HT-29 (cell line): ENCODE measurements at regions not wholly inside any gene's neighbourhood (a gene's known extent, or its start where the extent isn't known, plus 50 kb on each side); places are given as distances from the start of the nearest gene placed in this dataset.
"Not testable (repeated sequence)": the region's sequence is repeated elsewhere in the genome, so short reads cannot be mapped to it uniquely, and the experiment has no call there.

Experiments
- DNase-seq: peaks from one replicate; pipeline ENCODE4 v3.0.0-alpha.2; 2015; ENCODE audit warnings: low spot score

DNA sequence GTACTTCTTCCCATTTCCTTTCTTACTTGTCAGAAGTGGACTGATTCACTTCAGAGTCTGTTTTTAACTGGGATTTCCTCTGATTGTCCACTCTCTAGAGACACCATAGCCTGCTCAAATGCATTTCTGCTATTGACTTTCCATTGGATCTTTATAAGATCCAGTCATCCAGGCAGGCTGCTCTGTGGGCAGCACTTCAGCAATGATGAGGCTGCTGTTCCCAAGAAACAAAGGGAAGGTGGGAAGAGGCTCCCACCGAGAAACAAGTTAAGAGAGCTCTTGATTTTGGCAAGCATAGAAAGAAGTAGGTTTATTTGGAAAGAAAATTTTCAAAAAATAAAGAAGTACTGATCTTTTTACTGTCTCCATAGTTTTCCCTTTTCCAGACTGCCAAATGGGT, 125.8 kb upstream of the STARD13 start:
- DNase-seq = no peak

DNA sequence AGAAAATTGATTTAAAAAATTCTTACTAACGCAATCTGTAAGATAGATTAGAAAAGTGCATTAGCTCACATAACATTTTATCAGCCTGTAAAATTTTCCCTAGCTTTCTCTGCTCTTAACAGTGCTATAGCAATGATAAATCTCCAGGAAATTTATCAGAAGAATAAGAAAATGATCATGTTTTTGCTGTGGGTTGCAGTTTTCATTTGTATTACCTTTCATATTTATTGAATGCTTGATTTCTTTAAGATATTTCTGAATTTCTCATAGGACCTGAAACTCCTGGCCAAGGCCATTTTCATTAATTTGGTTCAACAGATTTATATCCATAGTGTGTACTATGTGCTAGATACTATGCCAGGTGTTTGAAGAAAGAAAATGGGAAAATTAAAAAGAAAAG, 130.3 kb upstream of the STARD13 start:
- no peak for DNase-seq

DNA sequence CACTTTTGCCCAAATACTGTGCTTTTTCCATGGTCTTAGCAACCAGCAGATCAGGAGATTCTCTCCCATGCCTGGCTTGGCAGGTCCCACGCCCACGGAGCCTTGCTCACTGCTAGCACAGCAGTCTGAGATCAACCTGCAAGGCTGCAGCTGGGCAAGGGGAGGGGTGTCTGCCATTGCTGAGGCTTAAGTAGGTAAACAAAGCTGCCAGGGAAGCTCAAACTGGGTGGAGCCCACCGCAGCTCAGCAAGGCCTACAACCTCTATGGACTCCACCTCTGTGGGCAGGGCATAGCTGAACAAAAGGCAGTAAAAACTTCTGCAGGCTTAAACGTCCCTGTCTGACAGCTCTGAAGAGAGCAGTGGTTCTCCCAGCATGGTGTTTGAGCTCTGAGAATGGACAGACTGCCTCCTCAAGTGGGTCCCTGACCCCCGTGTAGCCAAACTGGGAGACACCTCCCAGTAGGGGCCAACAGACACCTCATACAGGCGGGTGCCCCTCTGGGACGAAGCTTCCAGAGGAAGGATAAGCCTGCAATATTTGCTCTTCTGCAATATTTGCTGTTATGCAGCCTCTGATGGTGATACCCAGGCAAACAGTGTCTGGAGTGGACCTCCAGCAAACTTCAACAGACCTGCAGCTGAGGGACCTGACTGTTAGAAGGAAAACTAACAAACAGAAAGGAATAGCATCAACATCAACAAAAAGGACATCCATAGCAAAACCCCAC, 132.8 kb upstream of the STARD13 start:
- DNase-seq = peak; percentile 18

DNA sequence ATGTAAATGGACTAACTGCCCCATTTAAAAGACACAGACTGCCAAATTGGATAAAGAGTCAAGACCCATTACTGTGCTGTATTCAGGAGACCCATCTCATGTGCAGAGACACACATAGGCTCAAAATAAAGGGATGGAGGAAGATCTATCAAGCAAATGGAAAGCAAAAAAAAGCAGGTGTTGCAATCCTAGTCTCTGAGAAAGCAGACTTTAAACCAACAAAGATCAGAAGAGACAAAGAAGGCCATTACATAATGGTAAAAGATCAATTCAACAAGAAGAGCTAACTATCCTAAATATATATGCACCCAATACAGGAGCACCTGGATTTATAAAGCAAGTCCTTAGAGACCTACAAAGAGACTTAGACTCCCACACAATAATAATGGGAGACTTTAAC, 134.6 kb upstream of the STARD13 start:
- not testable (repeated sequence) for DNase-seq

DNA sequence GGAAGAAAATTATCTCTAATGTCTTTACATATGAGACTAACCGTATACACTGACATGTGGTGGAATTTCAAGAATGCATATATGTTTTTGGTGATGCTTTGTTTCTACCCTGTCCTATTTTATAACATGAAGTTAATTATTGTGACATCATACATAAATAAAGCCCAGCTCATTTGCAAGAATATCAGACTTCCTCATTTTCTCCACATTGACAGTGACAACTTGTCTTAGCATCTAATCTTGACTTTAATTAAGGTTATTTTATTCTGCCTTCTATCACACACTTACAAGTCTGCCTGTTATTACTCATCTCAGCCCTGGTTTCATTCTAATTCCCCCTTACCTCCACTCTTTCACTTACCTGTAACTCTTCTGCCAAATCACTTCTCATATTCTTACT, 140.6 kb upstream of the STARD13 start:
- no peak for DNase-seq

DNA sequence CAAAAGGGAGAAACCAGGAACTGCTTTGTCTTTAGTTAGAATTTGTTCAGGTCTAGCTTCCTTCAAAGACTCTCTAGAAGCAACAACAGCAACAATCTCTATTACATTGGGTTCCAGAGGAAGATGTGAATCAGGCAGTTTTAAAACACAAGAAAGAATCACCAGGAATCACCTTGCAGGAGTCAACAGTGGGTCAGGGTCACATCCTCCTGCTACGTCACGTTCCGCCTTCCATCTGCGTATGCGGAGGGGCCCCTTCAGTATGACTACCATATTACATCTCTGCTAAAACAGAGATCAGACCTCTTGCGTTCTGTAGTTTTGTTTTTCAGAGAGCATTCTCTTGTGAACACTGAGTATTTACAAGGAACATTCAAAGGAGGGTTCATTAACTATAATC, 147.8 kb upstream of the STARD13 start:
- DNase-seq = no peak

DNA sequence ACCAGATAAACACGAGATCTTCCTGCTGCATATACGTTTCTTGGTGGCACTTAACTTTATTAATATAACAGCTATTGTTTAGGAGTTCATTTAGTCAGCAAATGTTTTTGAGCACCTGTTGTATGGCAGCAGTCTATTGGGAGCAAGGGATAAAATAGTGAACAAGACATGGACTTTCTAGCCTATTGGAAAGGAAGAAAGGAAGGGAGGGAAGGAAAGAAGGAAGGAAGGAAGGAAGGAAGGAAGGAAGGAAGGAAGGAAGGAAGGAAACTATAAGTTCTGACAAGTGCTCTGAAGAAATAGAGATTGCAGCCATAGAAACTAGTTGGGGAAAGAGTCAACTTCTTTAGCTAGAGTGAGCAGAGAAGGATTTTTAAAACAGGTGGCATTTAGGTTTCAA, 149.1 kb upstream of the STARD13 start:
- DNase-seq = no peak

DNA sequence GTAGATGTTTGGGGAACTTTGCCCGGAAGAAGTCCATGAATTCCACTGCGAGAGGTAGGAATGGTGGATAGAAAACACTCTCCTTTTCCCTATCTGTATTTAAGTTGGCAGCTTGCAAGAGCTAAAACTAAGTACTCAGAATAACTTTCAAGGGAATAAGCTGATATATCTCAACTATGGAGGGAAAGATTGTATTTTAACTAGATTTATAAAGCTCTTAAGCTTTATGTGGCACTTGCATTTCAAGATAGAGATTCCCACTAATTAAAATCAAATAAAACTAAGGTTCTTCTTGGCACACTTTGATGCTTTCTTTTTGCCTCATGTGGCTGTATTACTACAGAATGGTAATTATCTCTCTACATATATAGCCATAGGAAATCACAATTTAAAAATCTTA, 149.7 kb upstream of the STARD13 start:
- no peak for DNase-seq

DNA sequence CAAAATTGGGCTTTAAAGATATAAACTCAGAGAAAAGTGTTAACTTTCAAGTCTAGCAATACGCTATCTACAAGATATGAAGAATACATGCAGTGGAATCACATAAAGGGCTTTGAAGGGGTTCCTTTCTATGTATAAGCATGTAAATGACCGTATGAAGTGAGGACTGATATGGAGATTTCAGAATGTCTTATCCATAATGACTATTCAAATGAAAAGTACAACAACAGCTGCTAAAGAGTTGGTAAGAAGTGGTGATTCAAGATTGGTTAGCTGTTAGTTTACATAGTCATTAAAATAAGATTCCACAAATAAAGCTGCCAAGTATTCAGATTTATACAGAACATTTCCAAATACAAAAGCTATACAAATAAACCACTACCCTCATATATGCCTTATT, 153.4 kb upstream of the STARD13 start:
- DNase-seq = no peak

DNA sequence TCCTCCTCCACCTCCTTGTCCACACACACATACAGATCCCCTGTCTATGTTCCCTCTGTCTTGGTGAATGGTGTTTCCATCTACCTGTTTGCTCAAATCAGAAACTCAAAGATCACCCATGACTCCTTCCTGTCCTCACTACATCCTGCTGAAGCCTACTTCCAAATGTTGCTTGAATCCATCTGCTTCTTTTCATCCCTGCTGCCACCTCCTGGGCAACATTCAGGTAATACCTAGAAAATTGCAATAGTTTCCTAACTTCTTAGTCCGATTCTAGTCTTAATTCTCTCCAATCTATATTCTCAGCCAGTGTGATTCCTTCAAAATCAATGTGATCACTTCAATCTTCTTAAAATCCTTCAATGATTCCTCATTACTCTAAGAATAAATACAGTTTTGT, 155.5 kb upstream of the STARD13 start:
- DNase-seq = peak; percentile 61

DNA sequence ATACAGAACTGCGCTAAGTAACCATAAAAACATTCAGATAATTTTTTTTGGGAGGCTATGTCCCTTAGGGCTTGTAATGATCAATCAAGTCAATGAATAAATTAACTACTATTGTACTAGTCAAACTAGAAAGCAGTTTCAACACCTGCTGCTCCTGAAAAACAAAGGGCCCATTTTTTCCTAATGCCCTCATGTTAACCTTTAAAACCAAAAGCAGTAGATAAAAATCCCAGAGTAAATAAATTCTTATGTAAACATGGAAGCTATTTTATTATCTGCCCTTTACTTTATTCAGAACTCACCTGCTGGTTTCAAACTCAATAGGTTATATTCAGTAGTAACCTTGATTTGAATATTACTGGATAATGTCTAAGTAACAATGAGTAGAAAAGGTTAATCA, 159.5 kb upstream of the STARD13 start:
- DNase-seq = peak; percentile 58

DNA sequence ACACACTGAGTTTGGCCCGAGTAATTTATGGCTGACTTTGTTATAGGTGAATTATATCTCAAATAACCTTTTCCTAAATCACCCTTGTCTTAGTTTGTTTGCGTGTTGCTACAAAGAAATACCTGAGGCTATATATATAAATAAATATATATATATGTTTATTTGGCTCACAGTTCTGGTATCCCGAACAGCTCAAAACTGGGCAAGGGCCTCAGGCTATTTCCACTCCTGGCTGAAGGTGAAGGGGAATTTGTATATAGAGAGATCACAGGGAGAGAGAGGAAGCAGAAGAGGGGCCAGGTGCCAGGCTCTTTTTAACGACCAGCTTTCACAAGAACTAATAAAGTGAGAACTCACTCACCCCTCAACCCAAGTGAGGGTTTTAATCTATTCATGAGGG, 159.9 kb upstream of the STARD13 start:
- no peak for DNase-seq

DNA sequence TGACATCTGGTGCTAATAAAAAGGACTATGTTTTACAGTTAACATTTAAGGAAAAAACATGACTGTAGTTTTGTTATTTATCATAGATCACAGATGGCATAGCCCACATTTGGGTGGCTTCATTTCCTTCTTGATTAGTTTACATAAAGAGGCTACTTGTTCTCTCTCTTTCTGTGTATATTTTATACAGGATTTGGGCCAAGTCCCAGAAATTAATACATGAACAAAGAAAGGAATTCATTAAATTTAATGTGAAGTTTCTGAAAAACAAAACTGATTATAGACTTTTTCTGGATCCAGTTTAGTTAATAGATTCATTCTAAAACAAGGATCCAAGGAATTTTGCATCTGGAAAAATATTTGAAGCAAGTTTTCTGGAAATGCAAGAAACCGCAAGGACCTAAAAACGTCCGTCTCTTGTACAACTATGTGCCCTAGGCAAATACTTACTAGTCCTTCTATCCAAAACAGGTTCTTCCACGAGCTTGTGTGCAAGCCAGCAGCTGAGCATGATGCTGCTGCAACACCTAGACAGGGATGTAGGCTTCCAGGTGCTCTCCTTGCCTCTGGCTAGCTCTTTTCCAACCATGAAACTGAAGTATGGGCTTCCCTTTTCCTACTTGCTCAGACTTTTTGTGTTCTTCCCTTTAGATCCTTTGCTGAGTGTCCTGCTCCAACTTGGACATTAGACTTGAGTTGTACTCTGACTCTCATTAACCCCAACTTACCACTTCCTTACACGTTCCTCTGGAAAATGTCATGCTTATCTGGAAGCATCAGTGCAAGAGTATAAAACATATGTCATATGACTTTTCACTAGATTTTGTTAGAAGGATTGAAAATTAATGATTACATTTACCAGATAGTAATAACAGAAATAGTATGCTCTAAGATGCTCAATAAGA, 161.5 kb upstream of the STARD13 start:
- no peak for DNase-seq

DNA sequence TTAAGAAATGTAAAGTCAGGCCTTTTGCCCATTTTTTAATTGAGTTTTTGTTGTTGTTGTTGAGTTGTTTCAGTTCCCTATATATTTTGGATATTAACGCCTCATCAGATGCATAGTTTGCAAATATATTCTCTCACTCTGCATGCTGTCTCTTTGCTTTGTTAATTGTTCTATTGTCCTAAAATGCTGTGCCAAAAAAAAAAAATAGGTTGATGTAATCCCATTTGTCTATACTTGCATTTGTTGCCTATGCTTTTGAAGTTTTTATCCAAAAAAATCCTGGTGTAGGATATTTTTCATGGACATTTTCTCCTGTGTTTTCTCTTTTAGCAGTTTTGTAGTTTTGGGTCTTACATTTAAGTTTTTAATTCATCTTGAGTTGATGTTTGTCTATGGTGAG, 163.3 kb upstream of the STARD13 start:
- no peak for DNase-seq

DNA sequence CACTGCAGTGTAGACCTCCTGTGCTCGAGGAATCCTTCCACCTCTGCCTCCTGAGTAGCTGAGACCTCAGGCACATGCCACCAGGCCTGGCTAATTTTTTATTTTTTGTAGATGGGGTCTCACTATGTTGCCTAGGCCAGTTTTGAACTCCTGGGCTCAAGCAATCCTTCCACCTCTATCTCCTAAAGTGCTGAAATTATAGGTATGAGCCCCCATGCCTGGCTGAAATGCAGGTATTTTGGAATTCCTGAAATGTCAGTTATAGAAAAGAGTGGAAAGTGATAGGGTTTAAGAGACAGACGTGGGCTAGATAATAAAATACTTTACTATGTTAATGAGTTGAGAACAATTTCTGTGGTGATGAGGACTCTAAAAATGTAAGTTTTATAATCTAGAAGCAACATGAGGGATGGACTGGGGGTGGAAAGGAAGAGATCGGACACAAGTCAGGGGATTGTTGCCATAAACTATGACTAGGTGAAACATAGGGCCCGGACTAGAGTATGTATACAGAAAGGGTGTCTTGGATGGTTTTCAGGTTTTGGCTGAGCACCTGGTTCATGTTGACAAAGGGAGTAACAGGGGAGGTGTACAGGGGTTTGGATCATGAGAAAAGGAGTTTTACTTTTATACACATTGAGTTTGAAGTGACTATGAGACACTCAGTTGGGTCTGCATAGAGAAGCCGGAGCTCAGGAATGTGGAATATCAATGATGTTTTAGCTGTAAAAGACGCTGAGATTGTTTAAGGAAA, 165.6 kb upstream of the STARD13 start:
- no peak for DNase-seq

DNA sequence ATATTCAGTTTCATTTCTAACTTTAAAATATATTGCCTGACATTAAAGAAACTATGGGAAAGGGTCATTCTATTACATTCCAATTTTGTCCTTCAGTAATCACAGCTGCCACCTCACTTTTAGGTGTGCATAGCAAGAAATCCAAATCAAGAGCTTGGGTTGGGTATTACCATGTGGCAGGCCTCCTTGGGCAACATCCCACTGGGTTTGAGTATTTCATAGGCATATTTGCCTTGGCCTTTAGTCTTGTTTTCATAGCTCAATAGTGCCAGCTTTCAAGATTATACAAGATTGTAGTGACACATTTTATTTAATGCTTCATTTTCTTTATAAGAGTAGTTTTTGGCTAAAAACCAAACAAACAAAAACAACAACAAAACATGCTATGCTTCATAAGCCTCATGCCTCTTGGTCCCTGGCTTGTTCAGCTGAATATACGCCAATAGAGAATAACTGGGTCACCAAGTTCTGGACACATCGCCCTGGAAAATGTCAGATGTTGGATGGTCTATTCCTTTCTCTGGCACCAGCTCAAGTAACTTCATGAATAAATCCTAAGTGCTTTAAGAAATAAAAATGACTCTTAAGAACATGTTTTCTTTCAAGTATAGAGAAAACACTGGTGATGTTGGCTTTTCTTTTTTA, 167.4 kb upstream of the STARD13 start:
- DNase-seq = no peak

DNA sequence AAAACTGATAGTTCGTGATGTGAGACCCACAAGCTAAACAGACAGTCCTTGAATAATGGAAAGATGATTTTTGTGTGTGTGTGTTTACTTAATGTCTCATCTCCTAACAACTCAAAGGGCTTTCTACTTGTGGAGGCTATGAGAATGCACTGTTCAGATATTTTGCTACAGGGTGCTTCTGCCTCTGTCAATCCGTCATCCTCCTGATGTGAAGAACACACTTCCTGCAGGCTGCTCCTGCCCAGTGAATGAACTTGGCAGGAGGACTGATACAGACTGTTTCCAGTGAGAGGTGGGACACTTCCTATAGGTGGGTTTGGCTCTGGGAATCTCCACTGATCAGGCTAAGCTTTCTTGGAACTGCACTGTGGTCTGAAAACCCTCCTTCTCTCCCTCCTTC, 168.4 kb upstream of the STARD13 start:
- DNase-seq = no peak

DNA sequence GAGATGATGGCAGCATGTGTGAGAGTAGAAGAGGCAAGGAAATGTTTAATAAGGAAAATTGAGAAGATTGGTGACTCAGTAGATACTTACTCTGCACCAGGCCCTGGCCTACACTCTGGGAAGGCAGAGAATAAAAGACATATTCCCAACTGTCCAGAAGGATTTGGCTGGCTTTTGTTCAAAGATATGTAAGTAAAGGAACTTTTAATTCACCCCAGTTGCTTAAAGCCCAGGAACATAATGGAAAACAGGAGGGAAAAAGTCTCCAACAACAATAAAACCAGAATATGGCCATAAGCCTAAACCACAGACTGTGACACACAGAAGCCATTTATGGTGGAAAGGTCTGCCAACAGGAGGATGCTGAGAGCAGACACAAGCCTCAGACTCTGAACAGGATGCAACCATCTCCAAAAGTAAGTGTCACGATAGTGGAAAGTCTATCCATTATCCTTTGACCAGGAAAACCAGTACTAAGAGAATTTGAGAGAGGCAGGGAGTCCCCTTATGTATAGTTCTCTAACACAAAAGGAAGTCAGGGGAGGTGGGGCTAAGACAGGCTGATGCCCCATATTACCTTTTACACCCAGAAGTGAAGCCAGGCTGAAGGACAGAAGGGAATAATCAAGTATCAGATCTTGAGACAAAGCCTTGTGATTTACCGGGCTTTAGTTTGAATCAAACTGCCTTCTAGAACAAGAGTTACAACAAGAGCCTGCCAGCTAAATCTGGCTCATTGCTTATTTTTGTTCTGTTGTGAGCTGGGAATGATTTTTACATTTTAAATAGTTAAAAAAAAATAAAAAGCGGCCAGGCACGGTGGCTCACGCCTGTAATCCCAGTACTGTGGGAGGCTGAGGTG, 169.5 kb upstream of the STARD13 start:
- DNase-seq = no peak

DNA sequence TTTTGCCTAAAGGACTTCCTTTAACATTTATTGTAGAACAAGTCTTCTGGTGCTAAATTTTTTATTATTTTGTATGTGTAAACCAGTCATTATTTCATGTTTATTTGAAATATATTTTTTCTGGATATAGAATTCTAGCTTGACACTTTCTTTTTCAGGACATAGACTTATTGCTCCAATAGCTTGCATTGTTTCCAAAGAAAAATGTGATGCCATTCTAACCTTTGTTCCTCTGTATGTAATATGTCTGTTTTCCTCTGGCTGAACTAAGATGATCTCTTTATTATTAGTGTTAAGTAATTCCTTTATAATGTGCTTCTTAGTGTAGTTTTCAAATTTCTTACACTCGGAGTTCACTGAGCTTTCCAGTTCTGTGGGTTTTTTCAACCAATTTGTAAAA, 174.1 kb upstream of the STARD13 start:
- no peak for DNase-seq

DNA sequence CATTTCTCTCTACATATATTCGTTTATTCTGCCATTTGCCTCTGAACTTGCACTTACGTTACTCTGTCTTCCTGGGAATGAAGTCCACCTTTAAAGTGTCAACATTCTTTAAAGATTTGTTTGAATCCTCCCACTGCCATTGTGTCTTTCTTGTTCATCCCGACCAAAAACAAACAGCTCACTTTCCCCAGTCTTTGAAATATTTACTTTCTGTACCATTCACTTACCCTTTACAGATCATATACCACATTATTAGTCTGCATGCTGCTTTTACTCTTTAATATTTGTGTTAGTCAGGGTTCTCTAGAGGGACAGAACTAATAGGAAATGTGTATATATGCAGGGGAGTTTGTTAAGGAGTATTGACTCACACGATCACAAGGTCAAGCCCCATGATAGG, 176.6 kb upstream of the STARD13 start:
- DNase-seq = no peak

DNA sequence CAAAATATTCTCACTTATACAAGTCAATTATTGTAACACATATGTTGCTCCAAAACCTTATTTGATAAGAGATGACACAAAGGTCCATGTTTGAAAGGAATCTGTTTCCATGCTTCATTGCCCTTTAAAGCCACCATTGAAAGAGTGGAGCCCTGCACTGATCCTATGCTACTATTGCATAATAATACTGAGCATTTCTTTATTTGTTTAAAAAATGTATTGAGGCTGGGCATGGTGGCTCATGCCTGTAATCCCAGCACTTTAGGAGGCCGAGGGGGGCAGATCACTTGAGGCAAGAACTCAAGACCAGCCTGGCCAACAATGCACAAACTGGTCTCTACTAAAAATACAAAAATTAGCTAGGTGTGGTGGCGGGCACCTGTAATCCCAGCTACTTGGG, 178.8 kb upstream of the STARD13 start:
- DNase-seq = no peak
